Rectal smooth muscle tissue (tissue), 1 donor: ENCODE measurements at regions not wholly inside any gene's neighbourhood (a gene's known extent, or its start where the extent isn't known, plus 50 kb on each side); places are given as distances from the start of the nearest gene placed in this dataset.

Source experiments
- H3K27ac ChIP-seq: one replicate; pipeline ENCODE4 v1.7.0; 2013; ENCODE audit warnings: low read depth, low read length, inconsistent platforms
- H3K27me3 ChIP-seq: one replicate; pipeline ENCODE4 v1.7.0; 2013; ENCODE audit warnings: low read length; ENCODE audit not compliant: control insufficient read depth, insufficient read depth
- H3K36me3 ChIP-seq: one replicate; pipeline ENCODE4 v1.7.0; 2013; ENCODE audit warnings: low read length; ENCODE audit not compliant: control insufficient read depth, insufficient read depth
- H3K4me1 ChIP-seq: one replicate; pipeline ENCODE4 v1.7.0; 2013; ENCODE audit warnings: low read length; ENCODE audit not compliant: control insufficient read depth, insufficient read depth
- H3K4me3 ChIP-seq: one replicate; pipeline ENCODE4 v1.7.0; 2013; ENCODE audit warnings: low read length
- H3K9ac ChIP-seq: one replicate; pipeline ENCODE4 v1.7.0; 2013; ENCODE audit warnings: low read length

DNA sequence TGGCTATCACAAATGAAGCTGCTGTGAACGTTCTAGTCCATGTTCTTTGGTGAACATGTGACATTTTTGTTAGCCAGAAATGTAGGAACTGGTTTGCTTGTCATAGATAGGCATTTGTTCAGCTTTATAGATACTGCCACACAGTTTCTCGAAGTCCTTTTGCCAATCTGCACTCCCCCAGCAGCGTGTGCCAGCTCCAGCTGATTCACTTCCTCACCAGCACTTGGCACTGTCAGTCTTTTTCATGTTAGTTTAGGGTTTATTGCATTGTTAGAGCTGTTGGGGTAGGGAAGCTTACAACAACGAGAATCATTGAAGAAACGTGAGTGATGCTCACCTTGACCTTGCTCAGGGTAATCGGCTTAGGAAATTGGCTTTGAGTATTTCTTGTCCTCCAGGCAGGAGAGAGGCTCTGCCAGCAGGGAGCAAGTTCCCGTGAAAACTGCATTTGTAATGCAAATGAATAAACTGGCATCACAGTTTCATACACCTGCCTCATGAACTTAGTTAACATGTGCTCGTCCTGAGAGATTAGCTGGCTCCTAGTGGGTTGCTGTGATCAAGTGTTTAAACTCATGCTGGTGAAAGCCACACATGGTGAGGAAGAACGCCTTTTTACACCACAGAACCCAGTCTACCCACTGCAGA lies 83.9 kb downstream of the ING1 start:
- Histone ChIP-seq H3K4me1 (no peaks in the 10 kb centered on the region), H3K9ac (no peak overlapping the region), H3K36me3 (no peaks in the 10 kb centered on the region), H3K4me3 (no peak overlapping the region), H3K27ac (no peak overlapping the region), H3K27me3 (no peaks in the 10 kb centered on the region)

- no peak overlapping the region for H3K9ac ChIP-seq
- H3K4me3 ChIP-seq = no peak overlapping the region
- H3K4me1 ChIP-seq = no peaks in the 10 kb centered on the region
- no peaks in the 10 kb centered on the region for H3K36me3 ChIP-seq
- no peak overlapping the region for H3K27ac ChIP-seq
- H3K27me3 ChIP-seq = no peaks in the 10 kb centered on the region
Observed at GRCh38 chr13:110798081-110798994, 84.8 kb downstream of the ING1 start.

DNA sequence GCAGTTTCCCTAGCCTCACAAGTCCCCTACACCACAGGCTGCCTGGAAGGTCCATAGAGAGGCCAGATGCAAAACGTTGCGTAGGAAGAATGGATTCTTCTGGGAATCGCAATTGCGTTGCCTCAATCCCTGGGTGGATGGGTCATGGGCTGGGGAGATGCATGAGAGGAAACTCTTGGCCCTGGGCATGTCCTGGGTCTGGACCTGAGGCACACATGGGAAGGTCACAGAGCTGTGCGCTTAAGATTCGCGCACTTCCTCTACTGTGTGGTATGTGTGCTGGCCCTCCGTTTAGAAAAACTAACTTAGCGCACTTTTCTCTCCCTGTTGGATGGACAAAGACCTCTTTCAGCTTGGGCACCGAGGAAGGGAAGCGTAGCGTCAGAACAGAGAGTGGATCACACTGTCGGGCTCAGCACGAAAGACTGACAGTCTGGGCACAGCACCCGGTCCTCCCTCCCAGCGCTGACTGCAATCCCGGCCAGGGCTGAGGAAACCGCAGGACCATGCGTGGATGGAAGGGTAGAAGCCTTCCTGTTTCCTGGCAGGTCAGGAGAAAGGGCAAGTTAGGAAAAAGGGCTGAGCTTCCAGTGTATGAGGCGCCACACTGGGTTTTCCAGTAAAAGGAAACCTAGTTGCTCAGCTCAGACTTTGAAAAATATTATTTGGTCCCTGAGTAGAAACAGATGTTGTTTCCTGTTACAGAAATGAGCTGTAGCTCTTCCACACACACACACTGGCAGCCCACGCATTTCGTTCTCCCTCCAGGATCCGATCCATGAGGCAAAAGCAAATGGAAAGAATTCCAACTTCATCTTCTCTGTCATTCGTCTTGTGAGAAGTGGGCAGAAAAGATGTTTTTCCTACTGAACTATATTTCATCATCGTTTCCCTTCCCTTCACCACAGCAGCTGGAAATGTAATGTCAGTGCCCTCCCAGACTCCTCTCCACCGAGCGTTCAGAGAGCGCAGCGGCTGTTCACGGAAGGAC lies 86.0 kb downstream of the ING1 start:
- H3K4me3 ChIP-seq = peak overlapping the region; percentile 43
- no peaks in the 10 kb centered on the region for H3K36me3 ChIP-seq
- H3K27ac ChIP-seq = peak overlapping the region; percentile 62
- no peak overlapping the region for H3K9ac ChIP-seq
- no peaks in the 10 kb centered on the region for H3K27me3 ChIP-seq
- no peaks in the 10 kb centered on the region for H3K4me1 ChIP-seq

DNA sequence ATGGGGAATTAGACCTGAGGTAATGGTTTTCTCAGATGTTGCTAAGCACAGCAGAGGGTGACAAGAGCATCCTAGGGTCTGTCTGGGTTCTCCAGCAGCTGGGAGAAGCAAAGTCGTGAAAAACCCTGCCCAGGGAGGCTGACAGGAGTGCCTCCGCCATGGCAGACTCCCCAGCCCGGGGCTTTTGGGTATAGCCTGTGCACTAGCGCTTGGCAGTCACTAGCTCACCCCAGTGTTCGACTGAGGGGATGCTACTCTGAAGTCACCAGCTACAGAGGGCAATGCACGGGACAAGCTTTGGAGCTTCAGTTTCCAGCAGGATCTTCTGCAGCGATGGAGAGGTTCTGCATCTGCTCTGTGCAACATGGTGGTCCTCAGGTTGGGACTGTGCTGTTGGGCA lies 87.5 kb downstream of the ING1 start:
- H3K36me3 ChIP-seq = no peaks in the 10 kb centered on the region
- no peaks in the 10 kb centered on the region for H3K4me1 ChIP-seq
- H3K4me3 ChIP-seq = no peak overlapping the region
- no peaks in the 10 kb centered on the region for H3K27me3 ChIP-seq
- H3K27ac ChIP-seq = no peak overlapping the region
- no peak overlapping the region for H3K9ac ChIP-seq

DNA sequence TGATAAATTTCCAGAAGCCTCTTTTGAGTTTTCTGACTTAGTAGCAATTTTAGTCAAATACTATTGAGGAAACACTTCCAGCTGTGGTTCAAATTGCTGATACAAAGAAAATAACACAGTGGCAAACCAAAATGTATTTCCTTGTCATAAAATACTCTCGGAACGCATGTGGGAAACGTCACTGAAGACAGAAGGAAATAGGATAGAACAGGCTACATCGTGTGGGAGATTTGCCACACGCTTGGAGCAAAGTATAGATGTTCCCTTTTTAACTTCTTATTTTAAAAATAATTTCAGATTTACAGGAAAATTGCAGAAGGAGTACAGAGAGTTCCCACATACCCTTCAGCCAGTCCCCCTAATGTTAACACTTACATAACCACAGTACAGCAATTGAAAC lies 88.8 kb downstream of the ING1 start:
- Histone ChIP-seq H3K27ac (no peak overlapping the region), H3K27me3 (no peaks in the 10 kb centered on the region), H3K36me3 (no peaks in the 10 kb centered on the region), H3K4me3 (no peak overlapping the region), H3K9ac (no peak overlapping the region), H3K4me1 (no peaks in the 10 kb centered on the region)

DNA sequence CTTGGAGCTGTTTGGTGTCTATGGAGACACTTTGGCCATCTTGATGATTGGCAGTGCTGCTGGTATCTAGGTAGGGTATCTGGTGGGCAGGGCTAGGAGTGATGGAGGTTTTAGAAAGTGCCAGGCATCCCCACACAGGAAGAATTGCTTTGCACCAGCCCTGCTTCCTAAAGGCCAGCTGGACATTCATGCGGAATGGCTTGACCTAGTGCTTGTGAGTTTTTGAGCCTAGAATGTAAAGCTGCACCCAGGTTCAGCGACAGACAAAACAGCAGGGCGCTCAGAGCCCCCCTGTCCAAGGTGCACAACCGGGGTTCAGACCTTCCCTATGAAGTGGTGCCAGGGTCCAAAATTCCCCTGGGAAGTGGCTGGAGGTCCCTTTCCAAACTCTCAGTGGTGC lies 93.1 kb downstream of the ING1 start:
- no peak overlapping the region for H3K4me3 ChIP-seq
- no peak overlapping the region for H3K27ac ChIP-seq
- H3K9ac ChIP-seq = no peak overlapping the region
- H3K27me3 ChIP-seq = no peaks in the 10 kb centered on the region
- H3K4me1 ChIP-seq = no peaks in the 10 kb centered on the region
- H3K36me3 ChIP-seq = no peaks in the 10 kb centered on the region

- Histone ChIP-seq H3K9ac (no peak overlapping the region), H3K27ac (no peak overlapping the region), H3K4me1 (no peaks in the 10 kb centered on the region), H3K27me3 (peaks cover 5% of the 10 kb centered on the region), H3K36me3 (no peaks in the 10 kb centered on the region), H3K4me3 (no peak overlapping the region)
Observed at GRCh38 chr13:110807546-110807945, 94.0 kb downstream of the ING1 start.

DNA sequence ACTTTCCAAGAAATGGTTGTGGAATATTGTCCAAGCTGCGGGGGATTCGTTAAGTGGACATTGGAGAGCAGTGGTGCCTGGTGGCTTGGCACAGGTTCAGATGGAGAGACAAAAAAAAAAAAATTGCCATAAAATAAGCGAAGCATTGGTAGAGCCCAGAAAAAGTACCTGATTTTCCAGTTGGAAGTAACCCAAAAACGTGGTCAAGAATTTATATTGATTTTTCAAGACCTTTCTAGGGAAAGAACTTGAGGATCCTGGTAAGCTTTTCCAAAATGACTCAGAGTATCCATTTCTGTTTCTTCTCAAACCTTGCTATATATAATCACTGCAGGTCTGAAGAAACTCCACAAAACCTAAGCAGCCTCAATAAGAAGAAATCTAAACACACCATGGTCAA lies 94.6 kb downstream of the ING1 start:
- Histone ChIP-seq H3K27ac (no peak overlapping the region), H3K27me3 (peaks cover 6% of the 10 kb centered on the region)

DNA sequence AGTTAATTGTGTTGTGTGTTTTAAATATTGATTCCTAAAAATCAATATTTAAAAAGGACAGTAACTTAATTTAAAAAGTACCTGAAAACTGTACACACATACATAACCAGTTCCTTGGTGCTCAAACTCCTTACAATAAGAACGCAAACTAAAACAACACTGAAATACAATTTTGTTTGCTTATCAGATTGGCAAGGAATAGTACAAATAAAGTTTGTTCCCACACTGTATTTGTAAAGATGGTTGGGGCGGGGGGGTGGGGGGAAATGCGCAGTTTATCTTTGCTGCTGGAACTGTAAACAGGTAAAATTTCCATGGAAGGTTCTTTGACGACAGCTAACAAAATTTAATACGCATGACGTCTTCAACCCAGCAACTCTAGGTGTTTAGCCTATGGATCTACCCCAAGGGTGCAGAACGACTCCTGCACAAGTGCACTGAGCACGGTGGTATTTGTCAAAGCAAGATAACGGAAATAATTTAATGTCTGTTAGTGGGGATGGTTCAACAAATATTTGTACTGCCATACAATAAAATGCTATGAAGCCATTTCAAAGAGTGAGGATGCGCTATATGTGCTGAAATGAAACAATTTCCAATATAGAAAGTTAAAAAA lies 96.5 kb downstream of the ING1 start:
- Histone ChIP-seq H3K36me3 (no peaks in the 10 kb centered on the region), H3K9ac (no peak overlapping the region), H3K4me3 (no peak overlapping the region), H3K27me3 (peaks cover 6% of the 10 kb centered on the region), H3K4me1 (no peaks in the 10 kb centered on the region), H3K27ac (no peak overlapping the region)

More for the DNA sequence above, 94.6 kb downstream of the ING1 start:
- Histone ChIP-seq H3K4me1 (no peaks in the 10 kb centered on the region), H3K9ac (no peak overlapping the region), H3K36me3 (no peaks in the 10 kb centered on the region), H3K4me3 (no peak overlapping the region)

DNA sequence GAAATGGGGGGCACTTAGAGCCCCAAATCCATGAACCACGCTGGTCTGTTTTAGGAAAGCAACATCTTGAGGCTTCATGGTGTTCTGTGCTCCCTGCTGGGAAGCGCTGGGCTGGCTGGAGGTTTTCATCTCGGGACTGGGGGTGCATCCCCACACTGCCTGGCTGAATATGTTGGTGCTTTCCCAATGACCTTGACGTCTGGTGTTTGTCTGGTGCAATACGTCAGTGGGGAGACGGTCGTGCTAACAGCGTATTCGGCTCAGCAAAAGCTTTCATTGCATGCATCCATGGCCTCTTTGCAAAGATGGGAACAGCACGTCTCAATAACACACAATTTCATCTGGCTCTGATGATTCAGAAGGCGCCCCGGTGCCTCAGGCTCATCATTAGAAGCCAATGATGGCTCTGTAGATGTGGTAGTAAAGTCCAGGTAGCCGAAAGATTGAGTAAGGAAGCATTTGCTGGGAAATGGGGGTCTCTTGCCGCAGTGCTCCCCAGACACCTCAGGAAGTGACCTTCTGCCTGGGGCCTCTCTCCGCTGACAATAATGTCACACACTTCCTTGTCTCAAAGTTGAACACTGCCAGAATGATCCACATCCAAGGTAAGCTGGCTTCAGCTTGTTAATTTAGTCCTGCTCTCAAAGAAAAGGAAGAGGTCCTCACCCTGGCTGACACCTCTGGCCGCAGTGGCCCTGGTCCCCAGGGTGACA lies 97.7 kb downstream of the ING1 start:
- Histone ChIP-seq H3K27ac (no peak overlapping the region), H3K36me3 (no peaks in the 10 kb centered on the region), H3K9ac (no peak overlapping the region), H3K27me3 (peaks cover 6% of the 10 kb centered on the region), H3K4me3 (no peak overlapping the region), H3K4me1 (no peaks in the 10 kb centered on the region)

DNA sequence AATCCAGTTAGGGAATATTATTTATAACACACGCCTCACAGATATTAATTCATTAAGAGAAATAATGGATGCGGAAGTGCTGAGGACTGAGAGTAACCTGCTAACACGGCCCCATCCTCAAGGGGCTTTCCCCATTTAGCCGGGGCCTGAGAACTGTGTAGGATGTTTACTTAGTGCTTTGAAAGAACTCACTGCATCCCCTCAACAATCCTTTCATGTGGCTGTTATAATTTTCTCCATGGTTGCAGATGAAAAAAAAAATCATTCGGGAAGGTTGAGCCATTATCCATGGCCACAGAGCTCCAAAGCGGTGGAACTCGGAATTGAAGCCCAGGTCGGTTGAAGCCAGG lies 98.2 kb downstream of the ING1 start:
- no peak overlapping the region for H3K4me3 ChIP-seq
- peaks cover 6% of the 10 kb centered on the region for H3K27me3 ChIP-seq
- no peak overlapping the region for H3K27ac ChIP-seq
- H3K9ac ChIP-seq = no peak overlapping the region
- no peaks in the 10 kb centered on the region for H3K4me1 ChIP-seq
- H3K36me3 ChIP-seq = no peaks in the 10 kb centered on the region
